ENCODE measurements at regions not wholly inside any gene's neighbourhood (a gene's known extent, or its start where the extent isn't known, plus 50 kb on each side); places are given as distances from the start of the nearest gene placed in this dataset.

DNA sequence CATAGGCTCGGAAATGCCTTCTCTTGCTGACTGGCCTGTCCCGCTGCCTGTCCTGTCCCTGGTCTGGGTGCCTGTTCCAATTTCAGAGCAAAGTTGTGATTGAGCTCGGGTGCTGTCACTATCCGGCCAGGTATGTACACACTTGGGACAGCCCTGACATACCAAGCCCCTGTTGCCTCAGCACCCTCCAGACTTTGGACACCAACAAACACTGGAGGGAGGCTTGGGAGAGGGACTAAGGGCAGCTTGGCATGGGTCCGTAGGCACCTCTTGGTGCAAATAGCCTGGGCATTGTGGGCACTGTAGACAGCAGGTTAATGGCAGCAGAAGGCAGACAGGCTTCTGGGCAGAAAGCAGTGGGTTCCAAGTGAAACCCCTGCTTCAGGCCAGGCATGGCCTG is 86.3 kb upstream of the SEMA6A start:
- TF ChIP-seq EP300 (IDR thresholded peaks at IDR 0.05) (no peak), POLR2A (IDR thresholded peaks at IDR 0.05) (no peak), POLR2AphosphoS5 (IDR thresholded peaks at IDR 0.05) (no peak)
- TF ChIP-seq, protein P1, sequence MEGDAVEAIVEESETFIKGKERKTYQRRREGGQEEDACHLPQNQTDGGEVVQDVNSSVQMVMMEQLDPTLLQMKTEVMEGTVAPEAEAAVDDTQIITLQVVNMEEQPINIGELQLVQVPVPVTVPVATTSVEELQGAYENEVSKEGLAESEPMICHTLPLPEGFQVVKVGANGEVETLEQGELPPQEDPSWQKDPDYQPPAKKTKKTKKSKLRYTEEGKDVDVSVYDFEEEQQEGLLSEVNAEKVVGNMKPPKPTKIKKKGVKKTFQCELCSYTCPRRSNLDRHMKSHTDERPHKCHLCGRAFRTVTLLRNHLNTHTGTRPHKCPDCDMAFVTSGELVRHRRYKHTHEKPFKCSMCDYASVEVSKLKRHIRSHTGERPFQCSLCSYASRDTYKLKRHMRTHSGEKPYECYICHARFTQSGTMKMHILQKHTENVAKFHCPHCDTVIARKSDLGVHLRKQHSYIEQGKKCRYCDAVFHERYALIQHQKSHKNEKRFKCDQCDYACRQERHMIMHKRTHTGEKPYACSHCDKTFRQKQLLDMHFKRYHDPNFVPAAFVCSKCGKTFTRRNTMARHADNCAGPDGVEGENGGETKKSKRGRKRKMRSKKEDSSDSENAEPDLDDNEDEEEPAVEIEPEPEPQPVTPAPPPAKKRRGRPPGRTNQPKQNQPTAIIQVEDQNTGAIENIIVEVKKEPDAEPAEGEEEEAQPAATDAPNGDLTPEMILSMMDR (IDR thresholded peaks at IDR 0.05): no peak
- WGBS, 5 donors: 87 to 100% (median 96%) methylated on average over 4 to 5 of the region's 5 CpGs
- H3K4me1 ChIP-seq: no peaks in the 10 kb centered on the region
- intact Hi-C loops (cut with DNase I; ENCODE audit: low total_unique reads): no loop called here
- no peak overlapping the region for H3K27ac ChIP-seq
- H3K4me3 ChIP-seq: no peak overlapping the region
- H3K27me3 ChIP-seq: no peaks in the 10 kb centered on the region
- no peaks in the 10 kb centered on the region for H3K36me3 ChIP-seq
- no peak for DNase-seq
- H3K9me3 ChIP-seq: peaks cover 0 to 15% (median 9%) of the 10 kb centered on the region in 4 donors

DNA sequence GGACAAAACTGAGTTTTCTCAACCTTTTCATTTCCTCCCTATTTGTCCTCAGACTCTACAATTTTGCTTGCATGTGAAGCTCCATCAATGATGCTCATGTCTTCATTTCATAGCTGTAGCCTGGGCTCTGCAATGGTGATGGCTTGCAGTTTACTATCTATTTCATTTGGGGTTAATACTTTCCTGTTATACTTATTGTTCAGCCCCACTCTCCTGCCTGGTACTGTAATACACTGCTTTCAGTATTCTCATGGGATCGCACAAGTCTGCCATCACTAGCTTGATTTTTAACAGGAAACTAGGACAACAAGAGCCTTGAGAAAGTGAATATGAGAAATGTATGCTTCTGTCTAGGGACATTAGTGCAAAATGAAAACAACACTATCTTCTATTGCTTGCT is 84.2 kb upstream of the SEMA6A start:
- 80 to 91% (median 83%) methylated on average over 1 of the region's 1 CpG for WGBS, 5 donors
- TF ChIP-seq, protein P1 (IDR thresholded peaks at IDR 0.05): no peak
- no peak for TF ChIP-seq EP300 (IDR thresholded peaks at IDR 0.05)
- TF ChIP-seq POLR2A (IDR thresholded peaks at IDR 0.05): no peak
- no peak for TF ChIP-seq POLR2AphosphoS5 (IDR thresholded peaks at IDR 0.05)
- no peaks in the 10 kb centered on the region for H3K36me3 ChIP-seq
- H3K4me3 ChIP-seq: no peak overlapping the region
- intact Hi-C loops (cut with DNase I; ENCODE audit: low total_unique reads): no loop called here
- peaks cover 0 to 15% (median 9%) of the 10 kb centered on the region in 4 donors for H3K9me3 ChIP-seq
- no peak for DNase-seq
- H3K27me3 ChIP-seq: no peaks in the 10 kb centered on the region
- H3K4me1 ChIP-seq: no peaks in the 10 kb centered on the region
- H3K27ac ChIP-seq: no peak overlapping the region

DNA sequence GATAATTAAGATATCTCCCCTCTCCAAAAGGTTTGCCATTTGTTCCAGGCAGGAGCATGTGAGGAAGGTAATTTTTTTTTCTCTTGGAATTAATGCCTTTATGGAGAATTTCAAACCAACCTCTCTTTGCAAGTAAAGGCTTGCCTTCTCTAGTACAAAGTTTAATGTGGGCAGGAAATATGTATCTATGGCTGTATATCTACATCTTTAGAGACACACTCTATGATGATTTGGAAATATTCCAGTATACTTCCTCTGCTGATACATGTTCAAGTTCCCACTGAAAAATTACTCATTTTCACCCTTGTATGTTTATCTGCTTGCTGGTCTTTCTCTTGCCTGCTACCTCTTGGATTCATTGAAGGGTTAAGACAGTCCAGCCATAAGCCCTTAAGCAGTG is 83.5 kb upstream of the SEMA6A start:
- H3K4me3 ChIP-seq: no peak overlapping the region
- intact Hi-C loops (cut with DNase I; ENCODE audit: low total_unique reads): no loop called here

DNA sequence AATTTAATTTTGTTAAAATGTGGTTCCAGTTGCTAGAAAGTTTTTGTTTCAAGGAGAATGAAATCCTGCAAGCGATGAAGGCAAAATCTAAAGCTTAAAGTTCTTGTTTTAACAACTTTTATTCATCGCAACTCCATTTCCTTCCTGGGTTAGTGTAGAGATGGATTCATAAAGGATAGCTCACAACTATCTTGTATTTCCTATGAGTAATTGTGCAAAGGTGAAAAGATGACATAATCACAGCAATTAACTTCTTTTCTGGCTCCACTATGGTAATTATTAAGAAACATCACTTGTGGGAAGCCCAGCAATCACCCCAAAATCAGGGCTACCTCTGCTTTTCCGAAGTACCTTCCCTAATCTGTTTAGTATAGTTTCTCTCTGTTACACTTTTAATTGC is 80.8 kb upstream of the SEMA6A start:
- Histone ChIP-seq H3K27ac (no peak overlapping the region), H3K27me3 (no peaks in the 10 kb centered on the region), H3K4me3 (no peak overlapping the region), H3K4me1 (no peaks in the 10 kb centered on the region), H3K9me3 (no peaks in the 10 kb centered on the region), H3K36me3 (no peaks in the 10 kb centered on the region)
- intact Hi-C loops (cut with DNase I; ENCODE audit: low total_unique reads): no loop called here
- no peak for TF ChIP-seq POLR2A (IDR thresholded peaks at IDR 0.05)
- no peak for TF ChIP-seq EP300 (IDR thresholded peaks at IDR 0.05)
- WGBS, 5 donors: 92 to 97% (median 94%) methylated on average over 3 of the region's 3 CpGs
- DNase-seq: no peak

More for the DNA sequence above, 83.5 kb upstream of the SEMA6A start:
- Histone ChIP-seq H3K9me3 (peaks cover 0 to 15% (median 9%) of the 10 kb centered on the region in 4 donors), H3K27me3 (no peaks in the 10 kb centered on the region), H3K27ac (no peak overlapping the region), H3K36me3 (no peaks in the 10 kb centered on the region), H3K4me1 (no peaks in the 10 kb centered on the region)
- TF ChIP-seq, protein P1 (IDR thresholded peaks at IDR 0.05): no peak
- TF ChIP-seq EP300 (IDR thresholded peaks at IDR 0.05) (no peak), POLR2A (IDR thresholded peaks at IDR 0.05) (no peak), POLR2AphosphoS5 (IDR thresholded peaks at IDR 0.05) (no peak)
- DNase-seq: no peak

DNA sequence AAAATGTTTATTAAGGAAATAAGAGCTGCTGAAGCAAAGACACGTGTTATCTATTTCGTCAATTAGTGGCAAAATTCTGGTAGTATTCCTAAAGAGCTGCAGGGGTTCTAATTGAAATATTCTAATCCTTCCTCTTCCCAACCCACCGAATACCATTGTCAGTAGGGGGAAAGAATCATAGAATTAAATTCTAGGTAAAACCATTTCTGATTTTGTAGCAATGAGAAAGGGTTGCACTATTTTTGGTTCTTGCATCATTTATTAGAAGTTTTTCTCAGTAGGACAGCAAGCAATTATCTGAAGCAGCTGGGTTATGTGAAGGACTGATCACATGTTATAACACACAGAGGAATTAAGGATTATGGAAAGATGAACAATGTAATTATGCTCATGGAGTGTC is 80.3 kb upstream of the SEMA6A start:
- intact Hi-C loops (cut with DNase I; ENCODE audit: low total_unique reads): no loop called here
- Histone ChIP-seq H3K4me1 (no peaks in the 10 kb centered on the region), H3K27ac (no peak overlapping the region), H3K9me3 (no peaks in the 10 kb centered on the region), H3K27me3 (no peaks in the 10 kb centered on the region), H3K4me3 (no peak overlapping the region), H3K36me3 (no peaks in the 10 kb centered on the region)
- DNase-seq: no peak
- TF ChIP-seq POLR2A (IDR thresholded peaks at IDR 0.05) (no peak), EP300 (IDR thresholded peaks at IDR 0.05) (no peak), POLR2AphosphoS5 (IDR thresholded peaks at IDR 0.05) (no peak)
- TF ChIP-seq, protein P1 (IDR thresholded peaks at IDR 0.05): no peak
- WGBS, 5 donors: 77 to 85% (median 79%) methylated on average over 3 of the region's 3 CpGs
